Neutrophil (primary cell): ENCODE measurements at regions not wholly inside any gene's neighbourhood (a gene's known extent, or its start where the extent isn't known, plus 50 kb on each side); places are given as distances from the start of the nearest gene placed in this dataset.
"Not testable (repeated sequence)": the region's sequence is repeated elsewhere in the genome, so short reads cannot be mapped to it uniquely, and the experiment has no call there.

Experiments
- H3K27ac ChIP-seq: fragments of 200-600 bp; sonication (generic); 2 replicates; pipeline ENCODE4 v1.5.1; 2016; ENCODE audit warnings: mild to moderate bottlenecking, moderate library complexity
- H3K27me3 ChIP-seq: fragments of 200-600 bp; sonication (generic); 2 replicates; pipeline ENCODE4 v1.6.0; 2016; ENCODE audit warnings: mild to moderate bottlenecking
- H3K36me3 ChIP-seq: fragments of 200-600 bp; sonication (generic); 2 replicates; pipeline ENCODE4 v1.5.1; 2017
- H3K4me1 ChIP-seq, 2 experiments: fragments of 200-600 bp in 1 of 2; sonication (generic) in 1 of 2; 1 replicate in 1 of 2; 2 replicates in 1 of 2; pipeline versions ENCODE4 v1.5.1 to v1.6.1; 2013 to 2016; ENCODE audit warnings: low read depth in 1 of 2, low read length in 1 of 2, mild to moderate bottlenecking in 1 of 2, moderate library complexity in 1 of 2; ENCODE audit not compliant: control insufficient read depth in 1 of 2, insufficient read depth in 1 of 2
- H3K4me3 ChIP-seq, 2 experiments: fragments of 200-600 bp in 1 of 2; sonication (generic) in 1 of 2; 1 replicate in 1 of 2; 2 replicates in 1 of 2; pipeline ENCODE4 v1.5.1; 2013 to 2016; ENCODE audit warnings: low read depth in 1 of 2, low read length in 1 of 2, mild to moderate bottlenecking in 1 of 2, moderate library complexity in 1 of 2
- H3K9me3 ChIP-seq: fragments of 200-600 bp; sonication (generic); 2 replicates; pipeline ENCODE4 v1.5.1; 2016
- TF ChIP-seq, protein P1 (sequence below): fragments of 200-600 bp; sonication (generic); IDR thresholded peaks from 2 replicates; pipeline ENCODE4 v1.5.1; 2016; ENCODE audit warnings: antibody characterized with exemption

DNA sequence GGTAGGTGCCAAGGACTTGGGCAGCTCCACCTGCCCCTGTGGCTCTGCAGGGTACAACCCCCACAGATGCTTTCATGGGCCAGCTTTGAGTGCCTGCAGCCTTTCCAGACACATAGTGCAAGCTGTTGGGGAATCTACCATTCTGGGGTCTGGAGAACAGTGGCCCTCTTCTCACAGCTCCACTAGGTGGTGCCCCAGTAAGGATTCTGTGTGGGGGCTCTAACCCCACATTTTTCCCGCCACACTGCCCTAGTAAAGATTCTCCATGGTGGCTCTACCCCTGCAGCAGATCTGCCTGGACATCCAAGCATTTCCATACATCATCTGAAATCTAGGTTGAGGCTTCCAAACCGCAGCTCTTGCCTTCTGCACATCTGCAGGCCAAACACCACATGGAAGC lies 149.7 kb upstream of the FNDC3A start:
- H3K9me3 ChIP-seq: no peaks in the 10 kb centered on the region
- no peak overlapping the region for H3K4me3 ChIP-seq
- TF ChIP-seq, protein P1, sequence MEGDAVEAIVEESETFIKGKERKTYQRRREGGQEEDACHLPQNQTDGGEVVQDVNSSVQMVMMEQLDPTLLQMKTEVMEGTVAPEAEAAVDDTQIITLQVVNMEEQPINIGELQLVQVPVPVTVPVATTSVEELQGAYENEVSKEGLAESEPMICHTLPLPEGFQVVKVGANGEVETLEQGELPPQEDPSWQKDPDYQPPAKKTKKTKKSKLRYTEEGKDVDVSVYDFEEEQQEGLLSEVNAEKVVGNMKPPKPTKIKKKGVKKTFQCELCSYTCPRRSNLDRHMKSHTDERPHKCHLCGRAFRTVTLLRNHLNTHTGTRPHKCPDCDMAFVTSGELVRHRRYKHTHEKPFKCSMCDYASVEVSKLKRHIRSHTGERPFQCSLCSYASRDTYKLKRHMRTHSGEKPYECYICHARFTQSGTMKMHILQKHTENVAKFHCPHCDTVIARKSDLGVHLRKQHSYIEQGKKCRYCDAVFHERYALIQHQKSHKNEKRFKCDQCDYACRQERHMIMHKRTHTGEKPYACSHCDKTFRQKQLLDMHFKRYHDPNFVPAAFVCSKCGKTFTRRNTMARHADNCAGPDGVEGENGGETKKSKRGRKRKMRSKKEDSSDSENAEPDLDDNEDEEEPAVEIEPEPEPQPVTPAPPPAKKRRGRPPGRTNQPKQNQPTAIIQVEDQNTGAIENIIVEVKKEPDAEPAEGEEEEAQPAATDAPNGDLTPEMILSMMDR: no peak
- no peak overlapping the region for H3K27ac ChIP-seq
- no peaks in the 10 kb centered on the region for H3K36me3 ChIP-seq
- no peaks in the 10 kb centered on the region for H3K27me3 ChIP-seq
- peaks cover 12 to 16% of the 10 kb centered on the region in 2 experiments for H3K4me1 ChIP-seq

DNA sequence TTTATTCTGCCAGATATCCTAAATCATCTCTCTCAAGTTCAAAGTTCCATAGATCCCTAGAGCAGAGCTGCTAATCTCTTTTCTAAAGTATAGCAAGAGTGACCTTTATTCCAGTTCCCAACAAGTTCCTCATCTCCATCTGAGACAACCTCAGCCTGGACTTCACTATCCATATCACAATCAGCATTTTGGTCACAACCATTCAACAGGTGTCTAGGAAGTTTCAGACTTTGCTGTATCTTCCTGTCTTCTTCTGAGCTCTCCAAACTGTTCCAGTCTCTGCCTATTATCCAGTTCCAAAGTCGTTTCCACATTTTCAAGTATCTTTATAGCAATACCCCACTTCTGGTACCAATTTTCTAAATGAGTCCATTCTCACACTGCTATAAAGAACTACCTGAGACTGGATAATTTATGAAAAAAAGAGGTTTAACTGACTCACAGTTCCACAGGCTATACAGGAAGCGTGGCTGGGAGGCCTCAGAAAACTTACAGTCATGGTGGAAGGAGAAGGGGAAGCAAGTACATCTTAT lies 148.7 kb upstream of the FNDC3A start:
- Histone ChIP-seq H3K27ac (peak overlapping the region; percentile 49), H3K4me1 (peaks cover 12 to 16% of the 10 kb centered on the region in 2 experiments)
- not testable (repeated sequence) for H3K36me3 ChIP-seq, H3K27me3 ChIP-seq, H3K9me3 ChIP-seq, H3K4me3 ChIP-seq

DNA sequence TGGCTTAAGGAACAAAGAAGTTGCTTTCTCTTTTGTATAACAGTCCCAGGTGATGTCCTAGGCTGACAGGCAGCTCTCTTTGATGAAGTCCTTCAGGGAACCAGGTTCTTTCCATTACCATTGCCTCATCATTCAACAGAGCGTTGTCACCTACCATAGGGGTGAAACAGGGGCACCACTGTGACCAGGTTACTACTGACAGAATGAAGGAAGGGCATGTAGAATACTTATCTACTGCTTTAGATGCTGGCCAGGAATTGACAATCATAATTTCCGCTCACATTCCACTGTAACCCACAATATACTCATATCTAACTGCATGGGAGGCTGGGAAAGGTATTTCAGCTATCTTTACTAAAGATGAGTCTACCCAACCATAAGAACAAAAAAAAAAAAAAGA lies 148.0 kb upstream of the FNDC3A start:
- H3K4me1 ChIP-seq: peaks cover 12 to 16% of the 10 kb centered on the region in 2 experiments
- H3K27me3 ChIP-seq: no peaks in the 10 kb centered on the region
- H3K36me3 ChIP-seq: no peaks in the 10 kb centered on the region
- TF ChIP-seq, protein P1: no peak
- H3K4me3 ChIP-seq: no peak overlapping the region
- peak overlapping the region; percentile 49 for H3K27ac ChIP-seq
- H3K9me3 ChIP-seq: no peaks in the 10 kb centered on the region

DNA sequence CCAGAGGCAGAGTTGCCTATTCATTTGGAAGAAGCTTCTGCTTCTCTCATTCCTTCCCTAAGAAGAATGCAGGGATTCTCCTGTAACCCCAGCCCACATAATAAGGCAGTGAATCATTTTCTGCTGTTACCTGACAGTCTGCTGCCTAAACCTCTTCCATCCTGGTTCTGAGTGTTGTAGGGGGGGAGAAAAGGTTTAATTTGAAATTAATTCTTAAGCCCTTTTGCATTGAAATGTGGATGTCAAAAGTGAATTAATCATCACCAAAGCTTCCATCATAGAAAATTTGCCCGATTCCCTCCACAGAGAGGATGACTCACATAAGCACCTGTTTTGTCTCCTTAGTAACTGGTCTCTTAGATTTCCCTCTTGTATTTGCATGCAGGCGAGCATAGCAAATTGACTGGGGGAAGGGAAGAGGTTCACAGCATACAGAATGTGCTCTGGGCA lies 146.7 kb upstream of the FNDC3A start:
- TF ChIP-seq, protein P1: no peak
- Histone ChIP-seq H3K36me3 (no peaks in the 10 kb centered on the region), H3K27me3 (no peaks in the 10 kb centered on the region), H3K27ac (peak overlapping the region; percentile 32), H3K4me1 (peaks cover 12 to 16% of the 10 kb centered on the region in 2 experiments), H3K9me3 (no peaks in the 10 kb centered on the region), H3K4me3 (no peak overlapping the region)

DNA sequence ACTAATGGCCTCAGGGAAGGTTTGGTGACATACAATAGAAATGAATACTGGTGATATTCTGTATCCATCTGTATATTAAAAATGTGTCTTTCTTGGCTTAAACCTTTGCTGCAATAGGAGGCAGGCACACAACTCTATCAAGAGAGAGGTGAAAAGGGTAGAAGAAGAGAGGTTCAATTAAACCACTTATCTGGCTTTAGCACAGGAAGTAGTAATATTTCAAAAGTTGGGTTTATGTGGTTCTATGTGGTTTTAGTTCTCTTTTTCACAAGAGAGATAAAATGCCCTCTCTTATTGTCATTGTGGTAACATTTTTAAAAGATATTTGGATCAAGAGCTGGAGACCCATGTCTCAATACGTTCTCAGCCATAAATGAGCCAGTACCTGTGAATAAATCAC lies 146.2 kb upstream of the FNDC3A start:
- peak overlapping the region; percentile 32 for H3K27ac ChIP-seq
- TF ChIP-seq, protein P1: no peak
- no peak overlapping the region for H3K4me3 ChIP-seq
- H3K9me3 ChIP-seq: no peaks in the 10 kb centered on the region
- H3K27me3 ChIP-seq: no peaks in the 10 kb centered on the region
- no peaks in the 10 kb centered on the region for H3K36me3 ChIP-seq
- peaks cover 12 to 16% of the 10 kb centered on the region in 2 experiments for H3K4me1 ChIP-seq

DNA sequence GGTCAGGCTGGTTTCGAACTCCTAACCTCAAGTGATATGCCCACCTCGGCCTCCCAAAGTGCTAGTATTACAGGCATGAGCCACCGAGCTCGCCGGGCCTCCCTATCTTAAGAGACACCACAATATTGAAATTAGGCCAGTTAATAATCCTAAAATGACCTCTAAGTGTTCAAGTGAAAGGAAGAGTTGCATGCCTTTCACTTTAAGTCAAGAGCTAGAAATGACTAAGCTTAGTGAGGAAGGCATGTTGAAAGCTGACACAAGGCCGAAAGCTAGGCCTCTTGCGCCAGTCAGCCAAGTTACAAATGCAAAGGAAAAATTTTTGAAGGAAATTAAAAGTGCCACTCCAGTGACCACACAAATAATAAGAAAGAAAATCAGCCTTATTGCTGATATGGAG lies 144.5 kb upstream of the FNDC3A start:
- TF ChIP-seq, protein P1: no peak
- no peak overlapping the region for H3K27ac ChIP-seq
- H3K4me3 ChIP-seq: no peak overlapping the region
- H3K36me3 ChIP-seq: no peaks in the 10 kb centered on the region
- H3K4me1 ChIP-seq: peaks cover 12 to 16% of the 10 kb centered on the region in 2 experiments
- no peaks in the 10 kb centered on the region for H3K27me3 ChIP-seq
- H3K9me3 ChIP-seq: no peaks in the 10 kb centered on the region
